Fibroblast of villous mesenchyme (primary cell): ENCODE measurements at regions not wholly inside any gene's neighbourhood (a gene's known extent, or its start where the extent isn't known, plus 50 kb on each side); places are given as distances from the start of the nearest gene placed in this dataset.

Source experiments
- DNase-seq: peaks from one replicate; pipeline ENCODE4 v3.0.0-alpha.2; 2010; ENCODE audit warnings: low read depth
- H3K4me3 ChIP-seq: 2 replicates; pipeline ENCODE4 v1.5.1; 2011; ENCODE audit warnings: low read depth, mild to moderate bottlenecking, low read length
- CTCF ChIP-seq: IDR thresholded peaks from 2 replicates; pipeline ENCODE4 v1.5.1; 2012; ENCODE audit warnings: low read depth, mild to moderate bottlenecking, low read length; ENCODE audit not compliant: insufficient read depth

- DNase-seq: no peak
- no peak overlapping the region for H3K4me3 ChIP-seq
- TF ChIP-seq CTCF: no peak
Measured at GRCh38 chr13:40243047-40243446, 423.4 kb downstream of the FOXO1 start.

DNA sequence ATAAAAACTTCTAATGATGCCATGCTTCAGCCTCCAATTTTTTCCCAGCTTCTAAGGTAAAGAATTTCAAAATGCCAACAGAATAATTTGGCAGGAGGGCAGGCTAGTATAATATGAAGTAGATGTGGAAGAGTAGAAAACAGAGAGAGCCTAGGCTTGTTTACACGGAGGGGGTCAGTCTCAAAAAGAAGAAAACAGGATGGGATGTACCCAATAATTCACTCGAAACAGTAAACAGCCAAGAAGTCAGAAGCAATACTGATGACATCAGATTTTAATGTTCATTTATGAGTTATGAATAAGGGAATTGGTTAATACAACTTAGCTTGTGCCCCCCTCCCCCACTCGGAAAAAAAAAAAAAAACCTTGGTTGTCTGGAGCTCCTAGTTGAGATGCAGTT is 422.5 kb downstream of the FOXO1 start:
- TF ChIP-seq CTCF: no peak
- no peak for DNase-seq
- H3K4me3 ChIP-seq: no peak overlapping the region

GRCh38 chr13:40245567-40245966 is 420.9 kb downstream of the FOXO1 start:
- no peak overlapping the region for H3K4me3 ChIP-seq
- DNase-seq: no peak
- no peak for TF ChIP-seq CTCF

DNA sequence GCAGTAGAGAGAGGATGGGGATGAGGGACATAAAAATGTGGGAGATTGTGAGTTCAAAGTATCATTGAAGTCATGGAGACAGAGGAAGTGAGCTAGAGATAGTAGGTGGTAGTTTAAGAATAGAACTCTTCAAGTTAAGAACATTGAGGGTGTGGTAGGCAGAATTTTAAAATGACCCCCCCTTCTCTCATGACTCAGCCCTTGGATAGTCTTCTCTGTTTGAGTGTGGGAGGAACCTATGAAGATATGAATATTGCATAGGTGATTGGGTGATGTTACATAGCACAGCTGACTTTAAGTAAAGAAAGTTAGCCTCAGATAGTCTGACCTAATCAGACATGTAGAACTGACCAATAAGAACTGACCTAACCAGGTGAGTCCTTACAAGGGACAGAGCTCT is 418.6 kb downstream of the FOXO1 start:
- no peak overlapping the region for H3K4me3 ChIP-seq
- no peak for DNase-seq
- TF ChIP-seq CTCF: no peak

GRCh38 chr13:40251343-40252032 is 415.0 kb downstream of the FOXO1 start:
- TF ChIP-seq CTCF: no peak
- DNase-seq: peak; percentile 37
- H3K4me3 ChIP-seq: no peak overlapping the region

DNA sequence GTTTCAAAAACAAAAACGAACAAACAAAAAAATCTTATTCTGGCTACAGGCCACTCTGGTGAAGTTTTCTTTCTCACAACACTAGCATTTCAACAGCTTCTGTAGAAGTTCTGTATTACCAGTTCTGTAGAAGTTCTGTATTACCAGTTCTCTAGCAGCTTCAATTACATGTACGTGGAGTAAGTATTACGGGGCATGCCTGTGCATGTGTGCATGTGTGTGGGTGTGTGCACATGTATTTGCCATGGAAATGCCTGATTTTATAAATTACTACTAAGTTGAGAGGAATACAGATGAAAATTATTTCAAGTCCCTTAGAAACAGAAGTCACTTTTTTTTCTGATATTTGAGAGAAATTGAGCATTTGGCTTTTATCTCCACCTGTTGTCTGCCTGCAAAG is 414.2 kb downstream of the FOXO1 start:
- DNase-seq: no peak
- no peak for TF ChIP-seq CTCF
- no peak overlapping the region for H3K4me3 ChIP-seq

DNA sequence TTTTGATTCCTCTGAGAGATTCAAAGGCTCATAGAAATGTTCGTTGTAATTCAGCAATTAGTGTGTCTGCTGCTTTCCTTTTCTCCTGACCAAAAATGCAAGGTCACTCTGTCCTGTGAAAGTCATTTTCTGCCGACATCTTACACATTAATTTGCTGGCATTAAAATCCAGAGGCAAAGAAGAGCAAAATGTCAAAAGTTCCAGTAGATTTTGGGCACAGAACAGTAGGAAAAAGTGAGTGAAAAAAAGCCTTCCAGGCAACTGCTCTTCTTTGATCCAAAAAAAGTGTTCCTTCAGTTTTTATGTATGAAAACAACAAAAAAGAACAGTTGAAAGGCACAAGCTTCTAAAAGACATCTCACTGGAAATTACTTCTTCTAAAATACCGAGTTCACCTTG is 413.8 kb downstream of the FOXO1 start:
- no peak overlapping the region for H3K4me3 ChIP-seq
- DNase-seq: no peak
- TF ChIP-seq CTCF: no peak
